Activated CD4-positive, alpha-beta memory T cell treated with anti-CD3 and anti-CD28 coated beads for 36 hours (primary cell): ENCODE measurements at regions not wholly inside any gene's neighbourhood (a gene's known extent, or its start where the extent isn't known, plus 50 kb on each side); places are given as distances from the start of the nearest gene placed in this dataset.

Experiments used
- CTCF ChIA-PET: fragments of 350-600 bp; sonication (Branson Sonifier 250); formaldehyde crosslinking; loops from one replicate; lab custom pipeline; 2021; ENCODE audit warnings: antibody characterized with exemption, inconsistent platforms; lab: Charles Lee
- POLR2A ChIA-PET: fragments of 350-600 bp; sonication (Branson Sonifier 250); formaldehyde crosslinking; loops from one replicate; lab custom pipeline; 2021; ENCODE audit warnings: antibody characterized with exemption; lab: Charles Lee
- DNase-seq: peaks from one replicate; pipeline ENCODE4 v3.0.0-alpha.2; 2020
- H3K27ac Mint-ChIP-seq: one replicate; pipeline ENCODE4 v1.8.0; 2021; ENCODE audit warnings: mixed read lengths
- H3K27me3 Mint-ChIP-seq: one replicate; pipeline ENCODE4 v1.8.0; 2021; ENCODE audit warnings: mixed read lengths
- H3K36me3 Mint-ChIP-seq: one replicate; pipeline ENCODE4 v1.8.0; 2021; ENCODE audit warnings: mixed read lengths
- H3K4me1 Mint-ChIP-seq: one replicate; pipeline ENCODE4 v1.8.0; 2021; ENCODE audit warnings: low read depth, mixed read lengths
- H3K4me3 Mint-ChIP-seq: one replicate; pipeline ENCODE4 v1.8.0; 2021; ENCODE audit warnings: mild to moderate bottlenecking, mixed read lengths
- H3K9me3 Mint-ChIP-seq: one replicate; pipeline ENCODE4 v1.8.0; 2021; ENCODE audit warnings: mixed read lengths
- intact Hi-C: fragments of 100-400 bp; cut with micrococcal nuclease; formaldehyde crosslinking; loops from one replicate; pipeline ENCODE4 v1.15.1; 2023

DNA sequence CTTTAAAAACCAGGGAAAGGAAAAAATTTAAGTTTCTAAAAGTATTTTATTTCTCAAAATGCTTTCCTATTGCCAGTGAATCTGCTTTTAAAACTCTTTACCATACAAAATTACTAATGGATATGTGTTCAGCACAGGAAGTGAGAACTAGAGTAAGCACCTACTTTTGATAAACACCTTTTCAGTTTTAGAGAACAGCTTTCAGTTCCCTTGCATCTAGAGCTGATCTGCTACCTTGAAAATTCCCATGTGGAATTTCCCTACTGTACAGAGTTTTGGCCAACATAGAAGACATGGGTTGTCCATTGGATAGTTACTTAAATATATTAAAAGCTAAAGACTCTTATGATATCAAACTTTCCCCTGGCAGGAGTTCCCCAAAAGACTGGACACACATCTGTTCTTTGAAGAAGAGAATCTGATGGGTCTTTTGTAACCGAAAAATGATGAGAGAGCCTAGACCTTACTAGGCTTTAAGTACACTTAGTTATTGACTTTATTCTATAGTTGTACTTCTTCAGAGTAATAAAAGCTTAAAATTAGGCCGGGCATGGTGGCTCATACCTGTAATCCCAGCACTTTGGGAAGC, 112.1 kb upstream of the CNTNAP4 start:
- DNase-seq, result no peak
- H3K9me3 Mint-ChIP-seq, result peaks cover 9% of the 10 kb centered on the region
- H3K27ac Mint-ChIP-seq, result no peak overlapping the region
- POLR2A ChIA-PET, result no interaction called here
- H3K4me1 Mint-ChIP-seq, result no peaks in the 10 kb centered on the region
- CTCF ChIA-PET, result no interaction called here
- no peak overlapping the region for H3K4me3 Mint-ChIP-seq
- intact Hi-C loops, result no loop called here
- no peaks in the 10 kb centered on the region for H3K27me3 Mint-ChIP-seq
- no peaks in the 10 kb centered on the region for H3K36me3 Mint-ChIP-seq

DNA sequence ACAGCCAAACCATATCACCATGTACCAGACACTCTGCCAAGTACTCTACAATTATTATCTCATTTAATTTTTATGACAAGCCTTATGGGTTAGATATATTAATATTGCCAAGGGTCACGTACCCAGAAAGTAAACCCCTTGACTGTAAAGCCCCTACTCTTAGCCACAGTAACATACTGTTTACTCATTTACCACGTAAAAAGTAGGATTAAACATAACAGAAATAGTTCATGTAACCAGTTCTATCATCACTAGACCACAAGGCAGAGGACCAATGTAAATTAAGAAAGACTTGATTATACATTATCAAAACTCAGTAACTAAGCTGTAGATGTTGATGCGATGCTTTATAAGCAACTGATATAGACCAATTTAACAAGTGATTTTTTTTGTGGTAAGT, 101.5 kb upstream of the CNTNAP4 start:
- Mint-ChIP-seq H3K9me3 (peaks cover 11% of the 10 kb centered on the region), H3K36me3 (no peaks in the 10 kb centered on the region), H3K4me1 (no peaks in the 10 kb centered on the region), H3K4me3 (no peak overlapping the region), H3K27ac (no peak overlapping the region), H3K27me3 (no peaks in the 10 kb centered on the region)
- intact Hi-C loops, result no loop called here
- ChIA-PET POLR2A (no interaction called here), CTCF (no interaction called here)
- DNase-seq, result no peak

DNA sequence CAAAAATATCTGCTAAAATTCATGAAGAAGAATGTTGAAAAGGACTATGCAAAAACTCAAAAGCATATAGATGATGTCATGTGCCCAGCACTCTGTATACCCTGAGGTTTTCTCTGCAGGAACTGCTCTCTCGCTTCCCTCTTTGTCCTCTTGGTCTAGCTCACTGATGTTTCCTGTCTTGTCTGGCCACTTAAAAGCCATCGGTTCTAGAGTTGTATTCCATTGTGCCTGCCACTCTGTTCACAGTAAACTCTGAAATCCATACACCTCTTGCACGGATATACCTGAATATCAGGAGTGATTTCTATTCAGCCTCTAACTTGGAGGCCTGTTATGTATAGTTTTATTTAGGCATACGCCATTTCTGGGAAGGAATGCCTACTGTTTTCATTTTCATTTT, 101.0 kb upstream of the CNTNAP4 start:
- CTCF ChIA-PET, result no interaction called here
- Mint-ChIP-seq H3K4me3 (no peak overlapping the region), H3K4me1 (no peaks in the 10 kb centered on the region), H3K36me3 (no peaks in the 10 kb centered on the region), H3K27ac (no peak overlapping the region), H3K27me3 (no peaks in the 10 kb centered on the region), H3K9me3 (peaks cover 11% of the 10 kb centered on the region)
- DNase-seq, result no peak
- POLR2A ChIA-PET, result no interaction called here
- intact Hi-C loops, result no loop called here

DNA sequence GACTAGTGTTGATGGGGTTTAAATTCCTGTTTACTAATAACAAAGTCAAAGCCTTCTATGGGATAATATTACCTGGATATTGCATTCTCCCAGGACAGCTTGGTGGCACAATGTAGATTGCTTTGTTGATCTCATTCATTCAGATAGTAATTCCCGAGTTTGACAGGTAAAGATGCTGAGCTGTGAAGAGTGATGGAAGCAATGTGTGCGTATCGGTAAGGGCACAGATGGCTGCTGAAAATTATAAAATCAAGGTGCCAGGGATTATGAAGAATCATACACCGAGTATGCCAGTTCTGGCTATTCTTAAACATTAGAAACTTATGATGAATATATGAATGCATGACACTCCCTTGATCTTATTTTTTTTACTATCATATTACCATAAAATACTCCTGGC, 100.6 kb upstream of the CNTNAP4 start:
- peaks cover 9% of the 10 kb centered on the region for H3K9me3 Mint-ChIP-seq
- POLR2A ChIA-PET, result no interaction called here
- DNase-seq, result no peak
- intact Hi-C loops, result no loop called here
- CTCF ChIA-PET, result no interaction called here
- H3K27ac Mint-ChIP-seq, result no peak overlapping the region
- H3K4me3 Mint-ChIP-seq, result no peak overlapping the region
- no peaks in the 10 kb centered on the region for H3K36me3 Mint-ChIP-seq
- H3K27me3 Mint-ChIP-seq, result no peaks in the 10 kb centered on the region
- no peaks in the 10 kb centered on the region for H3K4me1 Mint-ChIP-seq

DNA sequence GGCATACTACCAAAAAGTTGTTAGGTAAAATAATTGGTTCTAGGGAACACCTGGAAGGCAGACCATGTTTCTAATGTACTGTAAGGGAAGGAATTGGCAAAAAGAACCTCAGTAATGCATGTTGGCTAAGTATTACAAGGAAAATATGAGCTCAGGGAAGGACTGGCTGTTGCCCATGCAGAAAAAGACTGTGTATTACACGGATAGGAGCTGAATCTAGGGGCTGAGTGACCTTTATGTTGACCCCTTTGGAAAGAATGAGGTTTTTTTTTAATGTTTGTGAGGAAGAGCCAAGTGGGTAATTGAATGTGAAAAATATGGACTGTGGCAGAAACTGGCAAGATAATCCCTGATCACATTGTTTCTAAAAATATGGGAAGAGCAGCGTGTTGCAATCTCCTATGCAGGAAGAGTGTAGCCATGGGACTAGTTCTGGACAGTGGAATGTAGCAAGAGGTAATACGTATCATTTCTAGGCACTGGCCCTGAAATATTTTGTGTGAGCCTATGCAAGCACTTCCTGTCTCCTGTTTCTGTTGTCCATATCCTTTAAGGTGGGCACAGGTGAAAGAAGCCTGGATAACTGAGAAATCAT, 95.1 kb upstream of the CNTNAP4 start:
- DNase-seq, result no peak
- Mint-ChIP-seq H3K9me3 (peaks cover 10% of the 10 kb centered on the region), H3K4me3 (no peak overlapping the region), H3K27me3 (no peaks in the 10 kb centered on the region), H3K4me1 (no peaks in the 10 kb centered on the region), H3K27ac (no peak overlapping the region), H3K36me3 (no peaks in the 10 kb centered on the region)
- POLR2A ChIA-PET, result no interaction called here
- intact Hi-C loops, result no loop called here
- CTCF ChIA-PET, result no interaction called here

DNA sequence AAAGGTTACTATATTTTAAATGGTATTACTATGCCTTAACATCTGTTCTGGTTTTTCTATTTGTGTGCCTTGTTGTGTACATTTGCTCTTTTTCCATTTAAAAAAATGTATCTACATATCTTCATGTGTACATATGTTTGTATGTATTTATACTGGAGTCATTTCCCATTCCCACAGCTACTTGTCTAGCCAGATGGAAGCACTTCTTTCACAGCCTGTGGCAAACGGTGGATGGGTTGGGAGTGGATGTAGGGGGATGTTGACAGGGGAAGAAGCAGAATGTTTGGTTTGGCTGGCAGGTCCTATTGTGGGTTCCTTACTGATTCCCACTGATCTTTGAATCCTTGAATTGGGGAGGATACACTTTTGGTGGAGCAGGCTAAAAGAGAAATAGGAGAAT, 93.6 kb upstream of the CNTNAP4 start:
- no peak for DNase-seq
- intact Hi-C loops, result no loop called here
- Mint-ChIP-seq H3K9me3 (peaks cover 20% of the 10 kb centered on the region), H3K27ac (no peak overlapping the region), H3K4me3 (no peak overlapping the region), H3K4me1 (no peaks in the 10 kb centered on the region), H3K36me3 (no peaks in the 10 kb centered on the region), H3K27me3 (no peaks in the 10 kb centered on the region)
- ChIA-PET POLR2A (no interaction called here), CTCF (no interaction called here)

DNA sequence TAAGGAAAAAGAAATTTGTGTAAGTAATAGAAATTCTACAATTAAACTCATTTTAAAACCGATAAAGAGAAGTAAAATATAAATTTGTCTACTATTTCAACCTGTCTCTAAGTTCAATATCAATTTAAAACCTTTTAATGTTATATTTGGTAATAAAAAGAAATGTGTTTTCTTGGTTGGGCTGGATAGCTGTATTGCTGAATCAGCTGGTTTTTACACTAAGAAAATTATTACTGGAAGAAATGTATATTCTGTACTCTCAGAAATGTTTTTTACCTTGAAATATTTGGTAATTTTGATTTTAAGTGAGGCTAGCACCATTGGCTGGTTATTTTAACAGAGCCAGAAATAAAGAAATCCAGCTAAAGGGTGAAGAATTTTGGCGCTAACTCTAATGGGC, 87.1 kb upstream of the CNTNAP4 start:
- DNase-seq, result no peak
- H3K27ac Mint-ChIP-seq, result no peak overlapping the region
- H3K4me3 Mint-ChIP-seq, result no peak overlapping the region
- no peaks in the 10 kb centered on the region for H3K36me3 Mint-ChIP-seq
- H3K9me3 Mint-ChIP-seq, result peaks cover 22% of the 10 kb centered on the region
- H3K27me3 Mint-ChIP-seq, result no peaks in the 10 kb centered on the region
- intact Hi-C loops, result no loop called here
- ChIA-PET CTCF (interaction anchor here (0.6 to 1.1 kb wide), 2 partner anchors 9 to 673 kb away, joined by 3 read pairs; no protein-coding TSS in a partner anchor), POLR2A (no interaction called here)
- H3K4me1 Mint-ChIP-seq, result no peaks in the 10 kb centered on the region

DNA sequence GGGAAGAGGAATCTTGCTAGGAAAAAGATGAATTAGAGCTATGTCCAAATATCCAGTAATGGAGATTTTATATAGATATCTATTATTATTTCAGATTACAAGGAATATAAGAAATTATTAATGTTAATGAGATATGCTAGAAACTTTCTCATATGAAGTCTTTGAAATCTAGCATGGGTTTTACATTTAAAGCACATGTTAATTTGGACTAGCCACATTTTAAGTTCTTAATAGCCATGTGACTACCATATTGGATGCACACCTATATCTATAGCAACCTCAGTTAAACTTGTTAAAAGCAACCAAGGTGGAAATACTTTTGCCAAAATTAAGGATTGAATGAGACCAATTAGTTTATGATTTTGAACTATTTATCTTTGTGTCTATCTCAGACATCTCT, 86.7 kb upstream of the CNTNAP4 start:
- Mint-ChIP-seq H3K4me3 (no peak overlapping the region), H3K27ac (no peak overlapping the region), H3K36me3 (no peaks in the 10 kb centered on the region), H3K4me1 (no peaks in the 10 kb centered on the region), H3K9me3 (peaks cover 22% of the 10 kb centered on the region), H3K27me3 (no peaks in the 10 kb centered on the region)
- POLR2A ChIA-PET, result no interaction called here
- intact Hi-C loops, result no loop called here
- DNase-seq, result no peak
- CTCF ChIA-PET, result interaction anchor here (0.6 to 1.1 kb wide), 2 partner anchors 8 to 673 kb away, joined by 3 read pairs; no protein-coding TSS in a partner anchor

DNA sequence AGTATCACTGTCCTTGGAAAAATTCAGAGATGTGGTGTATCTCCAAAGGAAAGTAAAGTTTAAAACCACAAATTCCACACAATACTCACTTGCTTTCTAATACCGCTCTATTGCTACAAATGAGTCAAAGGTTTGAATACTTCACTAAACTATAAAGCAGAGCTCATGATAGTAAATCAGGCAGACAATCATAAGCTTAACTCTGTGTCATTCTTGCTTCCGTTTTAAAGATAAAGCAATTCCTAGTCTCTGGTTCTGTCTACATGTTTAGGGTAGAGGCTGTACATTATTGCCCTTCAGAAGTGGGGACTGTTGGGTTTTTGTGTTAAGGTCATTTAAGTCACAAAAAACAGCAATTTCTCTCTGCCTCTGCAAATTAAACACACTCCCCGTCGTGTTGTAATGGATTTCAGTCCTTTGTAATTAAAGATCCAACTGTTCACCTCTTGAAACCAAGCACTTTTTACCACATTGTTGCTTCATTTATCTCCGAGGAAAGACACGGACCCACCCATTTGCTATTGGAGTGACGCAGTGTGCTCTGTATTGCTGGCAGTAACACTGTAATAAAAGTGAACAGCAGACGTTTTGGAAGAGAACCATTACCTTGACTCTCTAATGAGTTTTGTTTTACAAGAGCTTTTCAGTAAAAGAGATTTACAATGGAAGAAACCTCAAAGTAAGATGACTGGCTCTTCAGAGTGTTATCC, 83.1 kb upstream of the CNTNAP4 start:
- ChIA-PET CTCF (no interaction called here), POLR2A (no interaction called here)
- intact Hi-C loops, result no loop called here
- Mint-ChIP-seq H3K36me3 (no peaks in the 10 kb centered on the region), H3K27me3 (no peaks in the 10 kb centered on the region), H3K4me3 (no peak overlapping the region), H3K9me3 (peaks cover 2% of the 10 kb centered on the region), H3K27ac (no peak overlapping the region), H3K4me1 (no peaks in the 10 kb centered on the region)
- no peak for DNase-seq

DNA sequence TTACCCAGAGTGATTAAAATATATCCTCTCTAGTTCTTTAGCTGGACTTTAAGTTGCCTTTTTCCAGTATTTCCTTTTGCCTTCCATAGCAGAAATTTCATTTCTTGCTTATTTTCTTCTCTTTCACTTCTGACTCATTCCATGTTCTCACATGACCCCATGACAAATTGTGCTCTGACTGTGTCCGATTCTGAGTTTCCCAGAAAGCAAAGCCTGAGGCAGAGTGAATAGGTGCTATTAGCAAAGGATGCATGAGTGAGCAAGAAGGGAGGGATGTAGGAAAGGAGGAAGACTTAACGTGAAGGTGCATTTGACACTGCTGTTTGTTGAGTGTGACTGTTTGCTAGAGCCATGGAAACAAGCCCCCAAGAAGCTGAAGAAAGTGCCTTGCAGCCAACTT, 82.6 kb upstream of the CNTNAP4 start:
- no peaks in the 10 kb centered on the region for H3K27me3 Mint-ChIP-seq
- H3K9me3 Mint-ChIP-seq, result peaks cover 1% of the 10 kb centered on the region
- H3K4me3 Mint-ChIP-seq, result no peak overlapping the region
- ChIA-PET POLR2A (no interaction called here), CTCF (no interaction called here)
- H3K36me3 Mint-ChIP-seq, result no peaks in the 10 kb centered on the region
- H3K4me1 Mint-ChIP-seq, result no peaks in the 10 kb centered on the region
- no peak overlapping the region for H3K27ac Mint-ChIP-seq
- intact Hi-C loops, result no loop called here
- DNase-seq, result no peak

DNA sequence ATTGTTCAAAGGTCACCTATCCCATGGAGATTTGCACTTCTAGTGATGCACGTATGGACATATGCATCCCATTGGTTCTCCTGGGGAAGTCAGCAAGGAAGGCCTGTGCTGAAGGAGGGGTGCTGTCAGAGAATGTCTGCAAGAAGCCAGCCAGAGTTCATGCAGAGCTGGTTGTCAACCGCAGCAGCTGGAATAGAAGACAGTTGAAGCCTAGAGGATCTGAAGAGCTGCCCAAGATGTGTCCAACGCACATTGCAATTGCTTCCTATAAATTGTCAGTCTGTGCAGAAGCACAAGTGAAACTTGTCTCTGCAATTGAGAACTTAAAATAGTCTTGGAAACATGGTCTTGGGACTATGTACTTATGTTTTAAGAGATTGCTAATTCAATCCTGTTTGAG, 82.1 kb upstream of the CNTNAP4 start:
- ChIA-PET CTCF (no interaction called here), POLR2A (no interaction called here)
- no peaks in the 10 kb centered on the region for H3K27me3 Mint-ChIP-seq
- intact Hi-C loops, result no loop called here
- DNase-seq, result no peak
- H3K4me3 Mint-ChIP-seq, result no peak overlapping the region
- H3K36me3 Mint-ChIP-seq, result no peaks in the 10 kb centered on the region
- peaks cover 2% of the 10 kb centered on the region for H3K9me3 Mint-ChIP-seq
- no peak overlapping the region for H3K27ac Mint-ChIP-seq
- no peaks in the 10 kb centered on the region for H3K4me1 Mint-ChIP-seq

DNA sequence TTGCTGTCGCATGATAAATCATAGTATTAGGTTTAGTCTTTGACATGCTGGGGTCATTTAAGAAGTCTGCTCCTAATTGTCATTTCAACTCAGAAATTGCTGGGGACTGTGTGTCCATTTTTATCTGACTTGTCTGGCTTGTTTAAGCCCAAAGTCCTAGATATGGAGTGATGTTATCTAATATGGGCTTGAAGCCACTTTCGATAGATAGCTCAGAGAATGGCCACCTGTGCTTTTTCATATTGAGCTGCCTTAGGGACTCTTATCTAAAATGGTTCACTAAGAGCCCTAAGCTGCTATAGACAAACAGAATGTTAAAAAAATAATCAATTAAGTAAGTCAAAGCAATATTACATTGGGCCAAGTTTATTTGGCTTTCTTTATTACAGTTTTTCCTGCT, 81.6 kb upstream of the CNTNAP4 start:
- POLR2A ChIA-PET, result no interaction called here
- DNase-seq, result no peak
- intact Hi-C loops, result no loop called here
- Mint-ChIP-seq H3K27me3 (no peaks in the 10 kb centered on the region), H3K27ac (no peak overlapping the region), H3K4me1 (no peaks in the 10 kb centered on the region), H3K36me3 (no peaks in the 10 kb centered on the region), H3K9me3 (peaks cover 2% of the 10 kb centered on the region), H3K4me3 (no peak overlapping the region)
- CTCF ChIA-PET, result no interaction called here

DNA sequence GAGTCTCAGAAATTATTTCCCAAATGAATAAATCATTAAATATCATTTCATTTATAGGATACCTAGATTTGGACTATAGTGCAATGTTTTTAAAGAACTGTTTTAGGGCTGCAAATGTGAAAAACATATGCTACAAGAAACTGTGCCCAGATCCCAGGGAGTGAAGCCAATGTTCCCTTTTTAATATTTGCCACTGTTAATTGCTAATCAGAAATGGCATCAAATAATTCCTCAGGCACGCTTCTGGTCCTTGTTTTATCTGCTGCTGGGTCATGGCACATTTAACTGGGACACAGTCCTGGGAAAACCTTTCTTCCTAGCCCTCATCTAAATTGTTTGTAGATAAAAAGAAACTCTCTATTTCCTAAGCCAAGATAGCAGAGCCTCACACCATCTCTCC, 79.3 kb upstream of the CNTNAP4 start:
- POLR2A ChIA-PET, result no interaction called here
- no peak overlapping the region for H3K4me3 Mint-ChIP-seq

More for the DNA sequence above, 79.3 kb upstream of the CNTNAP4 start:
- no peaks in the 10 kb centered on the region for H3K36me3 Mint-ChIP-seq
- intact Hi-C loops, result no loop called here
- H3K9me3 Mint-ChIP-seq, result peaks cover 2% of the 10 kb centered on the region
- no peaks in the 10 kb centered on the region for H3K4me1 Mint-ChIP-seq
- no peak for DNase-seq
- CTCF ChIA-PET, result no interaction called here
- no peaks in the 10 kb centered on the region for H3K27me3 Mint-ChIP-seq
- H3K27ac Mint-ChIP-seq, result no peak overlapping the region
